Cardiac muscle cell (in vitro differentiated cells and primary cell): ENCODE measurements at regions not wholly inside any gene's neighbourhood (a gene's known extent, or its start where the extent isn't known, plus 50 kb on each side); places are given as distances from the start of the nearest gene placed in this dataset.

Source experiments
- DNase-seq, 2 donors: peaks; one replicate each; pipeline versions ENCODE4 v3.0.0 to v3.0.0-alpha.2; 2010 to 2017; ENCODE audit warnings: low read depth in 1 of 2, low spot score in 1 of 2
- H3K27ac ChIP-seq: fragments of 200-600 bp; sonication (generic); 2 replicates; pipeline ENCODE4 v1.5.1; 2016
- H3K27me3 ChIP-seq: fragments of 200-600 bp; sonication (generic); 2 replicates; pipeline ENCODE4 v1.6.0; 2016; ENCODE audit warnings: control low read depth
- H3K36me3 ChIP-seq: fragments of 200-600 bp; sonication (generic); 2 replicates; pipeline ENCODE4 v1.5.1; 2016; ENCODE audit warnings: control low read depth
- H3K4me1 ChIP-seq: fragments of 200-600 bp; sonication (generic); 2 replicates; pipeline ENCODE4 v1.8.1; 2017; ENCODE audit warnings: low read depth, mild to moderate bottlenecking, mixed run types
- H3K4me3 ChIP-seq: fragments of 200-600 bp; sonication (generic); 2 replicates; pipeline ENCODE4 v1.5.1; 2016; ENCODE audit warnings: mild to moderate bottlenecking
- H3K9me3 ChIP-seq: fragments of 200-600 bp; sonication (generic); 2 replicates; pipeline ENCODE4 v1.5.1; 2017; ENCODE audit warnings: low read depth, mild to moderate bottlenecking, control low read depth
- TF ChIP-seq, protein P1 (sequence below): IDR thresholded peaks from 2 replicates; pipeline ENCODE4 v1.5.1; 2012; ENCODE audit warnings: low read depth, mild to moderate bottlenecking, low read length

DNA sequence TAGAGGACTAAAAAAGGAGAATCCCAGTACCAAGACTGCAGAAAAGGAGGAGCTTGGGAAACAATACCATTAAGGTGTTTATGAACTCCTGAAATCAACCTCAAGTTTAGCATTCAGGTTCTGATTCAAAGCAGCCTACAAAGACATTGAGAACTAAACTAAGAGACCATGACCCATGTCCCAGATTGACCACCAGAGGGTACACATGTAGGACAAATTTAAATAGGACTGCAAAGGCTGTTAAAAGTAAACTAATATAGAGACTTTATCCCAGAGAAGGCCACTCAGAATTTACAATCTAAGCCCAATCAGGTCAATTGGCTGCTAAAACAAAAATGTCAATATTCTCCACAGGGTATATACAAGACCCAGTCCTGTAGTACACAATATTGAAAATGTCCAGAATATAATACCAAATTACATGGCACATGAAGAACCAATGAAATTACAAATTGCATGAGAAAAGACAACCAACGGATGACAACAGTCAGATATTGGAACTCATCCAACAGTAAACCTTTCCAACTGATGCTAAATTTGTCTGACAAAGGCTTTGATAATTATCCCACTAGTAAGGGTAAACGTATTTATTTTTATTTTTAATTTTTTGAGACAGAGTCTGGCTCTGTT, 682.4 kb downstream of the UQCRFS1 start:
- DNase-seq = no peak
- Histone ChIP-seq H3K4me1 (no peaks in the 10 kb centered on the region), H3K4me3 (no peak overlapping the region), H3K27me3 (no peaks in the 10 kb centered on the region), H3K27ac (no peak overlapping the region), H3K36me3 (no peaks in the 10 kb centered on the region), H3K9me3 (no peaks in the 10 kb centered on the region)
- TF ChIP-seq, protein P1, sequence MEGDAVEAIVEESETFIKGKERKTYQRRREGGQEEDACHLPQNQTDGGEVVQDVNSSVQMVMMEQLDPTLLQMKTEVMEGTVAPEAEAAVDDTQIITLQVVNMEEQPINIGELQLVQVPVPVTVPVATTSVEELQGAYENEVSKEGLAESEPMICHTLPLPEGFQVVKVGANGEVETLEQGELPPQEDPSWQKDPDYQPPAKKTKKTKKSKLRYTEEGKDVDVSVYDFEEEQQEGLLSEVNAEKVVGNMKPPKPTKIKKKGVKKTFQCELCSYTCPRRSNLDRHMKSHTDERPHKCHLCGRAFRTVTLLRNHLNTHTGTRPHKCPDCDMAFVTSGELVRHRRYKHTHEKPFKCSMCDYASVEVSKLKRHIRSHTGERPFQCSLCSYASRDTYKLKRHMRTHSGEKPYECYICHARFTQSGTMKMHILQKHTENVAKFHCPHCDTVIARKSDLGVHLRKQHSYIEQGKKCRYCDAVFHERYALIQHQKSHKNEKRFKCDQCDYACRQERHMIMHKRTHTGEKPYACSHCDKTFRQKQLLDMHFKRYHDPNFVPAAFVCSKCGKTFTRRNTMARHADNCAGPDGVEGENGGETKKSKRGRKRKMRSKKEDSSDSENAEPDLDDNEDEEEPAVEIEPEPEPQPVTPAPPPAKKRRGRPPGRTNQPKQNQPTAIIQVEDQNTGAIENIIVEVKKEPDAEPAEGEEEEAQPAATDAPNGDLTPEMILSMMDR = no peak

DNA sequence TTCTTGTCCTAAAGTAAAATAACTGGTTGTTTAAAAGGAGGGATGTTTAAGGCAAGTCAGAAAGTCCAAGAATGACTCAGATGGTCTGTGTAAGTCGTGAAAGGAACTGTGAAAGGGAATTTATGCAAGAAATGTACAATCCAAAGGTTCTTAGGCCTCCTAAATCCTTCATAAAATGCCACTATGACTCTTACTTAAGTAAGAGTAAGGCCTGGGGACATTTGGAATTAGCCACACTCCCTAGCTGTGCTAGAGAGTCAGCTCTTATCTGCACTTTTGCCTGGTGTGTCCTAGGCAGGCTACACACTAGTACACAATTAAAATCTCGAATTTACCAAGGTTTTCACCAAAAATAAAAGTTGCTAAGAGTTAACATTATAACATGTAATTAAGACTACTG, 686.9 kb downstream of the UQCRFS1 start:
- Histone ChIP-seq H3K27ac (no peak overlapping the region), H3K27me3 (no peaks in the 10 kb centered on the region), H3K36me3 (no peaks in the 10 kb centered on the region), H3K4me3 (no peak overlapping the region), H3K4me1 (no peaks in the 10 kb centered on the region), H3K9me3 (no peaks in the 10 kb centered on the region)
- TF ChIP-seq, protein P1 = no peak
- DNase-seq = no peak

DNA sequence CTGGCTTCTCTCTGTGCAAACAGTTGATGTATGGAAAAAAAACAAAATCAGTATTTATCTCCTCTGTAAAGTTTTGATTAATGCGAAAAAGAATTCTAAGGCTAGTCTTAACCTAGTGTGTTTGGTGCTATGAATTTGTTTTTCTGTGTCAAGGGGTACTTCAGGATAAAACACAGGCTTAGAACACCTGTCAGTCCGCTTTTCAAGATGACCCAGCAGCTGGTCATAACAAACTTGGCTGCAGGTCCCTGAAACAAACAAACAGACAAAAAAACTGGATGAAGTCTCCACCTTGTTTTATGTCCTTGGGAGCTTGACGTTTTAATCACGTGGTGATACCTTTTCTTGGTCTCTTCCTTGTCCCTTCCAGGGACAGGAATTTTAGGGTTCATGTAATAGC, 689.3 kb downstream of the UQCRFS1 start:
- no peaks in the 10 kb centered on the region for H3K27me3 ChIP-seq
- TF ChIP-seq, protein P1 = no peak
- no peaks in the 10 kb centered on the region for H3K9me3 ChIP-seq

DNA sequence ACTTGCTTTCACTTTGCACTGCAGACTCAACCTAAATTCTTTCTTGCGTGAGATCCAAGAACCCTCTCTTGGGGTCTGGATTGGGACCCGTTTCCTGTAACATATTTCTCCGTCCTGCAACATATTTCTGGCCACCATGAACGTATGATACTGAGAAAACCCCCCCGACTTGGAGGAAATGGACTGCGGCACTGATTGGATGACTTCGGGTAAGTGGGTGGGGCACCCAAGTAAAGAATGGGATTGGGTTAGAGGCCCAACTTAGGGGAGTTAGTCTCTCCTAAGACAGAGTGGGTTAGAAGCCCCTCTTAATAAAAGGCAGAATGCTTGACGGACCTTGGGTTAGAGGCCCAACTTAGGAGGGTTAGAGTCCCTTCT, 690.4 kb downstream of the UQCRFS1 start:
- no peak overlapping the region for H3K27ac ChIP-seq
- no peak for DNase-seq
- no peaks in the 10 kb centered on the region for H3K27me3 ChIP-seq
- no peaks in the 10 kb centered on the region for H3K36me3 ChIP-seq
- TF ChIP-seq, protein P1 = no peak
- no peaks in the 10 kb centered on the region for H3K9me3 ChIP-seq
- H3K4me3 ChIP-seq = no peak overlapping the region
- no peaks in the 10 kb centered on the region for H3K4me1 ChIP-seq

More for the DNA sequence above, 689.3 kb downstream of the UQCRFS1 start:
- H3K4me1 ChIP-seq = no peaks in the 10 kb centered on the region
- no peak overlapping the region for H3K4me3 ChIP-seq
- H3K36me3 ChIP-seq = no peaks in the 10 kb centered on the region
- no peak overlapping the region for H3K27ac ChIP-seq
- no peak for DNase-seq

DNA sequence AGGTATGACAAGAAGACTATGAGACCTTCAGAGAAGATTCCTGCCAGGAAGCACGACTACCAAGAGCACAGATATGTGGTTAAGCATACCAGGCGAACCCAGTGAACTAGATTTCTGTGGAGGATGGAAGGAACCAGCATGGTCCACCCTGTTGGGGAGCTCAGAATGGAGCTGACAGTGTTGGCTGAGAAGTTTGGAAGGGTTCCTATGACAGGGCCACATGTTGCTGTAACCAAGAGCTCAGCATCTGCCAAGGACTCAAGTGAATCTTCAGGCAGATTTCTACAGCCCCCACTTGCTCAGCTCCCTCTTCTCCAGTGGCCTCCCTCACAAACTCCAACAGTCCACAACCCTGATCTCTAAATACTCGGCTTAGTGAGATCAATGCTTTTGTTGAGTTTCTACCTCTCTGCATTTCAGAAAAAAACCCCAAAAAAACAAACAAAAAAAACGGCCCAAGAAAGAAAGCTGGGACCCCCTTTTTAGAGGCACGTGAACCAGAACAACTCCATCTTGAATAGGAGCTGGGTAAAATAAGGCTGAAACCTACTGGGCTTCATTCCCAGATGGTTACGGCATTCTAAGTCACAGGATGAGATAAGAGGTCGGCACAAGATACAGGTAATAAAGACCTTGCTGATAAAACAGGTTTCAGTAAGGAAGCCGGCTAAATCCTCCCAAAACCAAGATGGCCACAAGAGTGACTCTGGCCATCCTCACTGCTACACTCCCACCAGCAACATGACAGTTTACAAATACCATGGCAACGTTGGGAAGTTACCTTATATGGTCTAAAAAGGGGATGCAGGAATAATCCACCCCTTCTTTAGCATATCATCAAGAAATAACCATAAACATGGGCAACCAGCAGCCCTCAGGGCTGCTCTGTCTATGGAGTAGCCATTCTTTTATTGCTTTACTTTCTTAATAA, 691.1 kb downstream of the UQCRFS1 start:
- no peak overlapping the region for H3K4me3 ChIP-seq
- H3K27ac ChIP-seq = no peak overlapping the region
- H3K9me3 ChIP-seq = no peaks in the 10 kb centered on the region
- H3K36me3 ChIP-seq = no peaks in the 10 kb centered on the region
- DNase-seq = no peak
- TF ChIP-seq, protein P1 = no peak
- H3K4me1 ChIP-seq = no peaks in the 10 kb centered on the region
- H3K27me3 ChIP-seq = no peaks in the 10 kb centered on the region
